IgD-negative memory B cell (primary cell): ENCODE measurements at regions not wholly inside any gene's neighbourhood (a gene's known extent, or its start where the extent isn't known, plus 50 kb on each side); places are given as distances from the start of the nearest gene placed in this dataset.

ENCODE experiments used
- H3K27ac Mint-ChIP-seq, 3 donors: one replicate each; pipeline ENCODE4 v1.8.0; 2020 to 2022; ENCODE audit warnings: mild to moderate bottlenecking in 3 of 3, mixed read lengths in 3 of 3, moderate library complexity in 1 of 3
- H3K27me3 Mint-ChIP-seq: one replicate; pipeline ENCODE4 v1.8.0; 2021; ENCODE audit warnings: mixed read lengths
- H3K36me3 Mint-ChIP-seq: one replicate; pipeline ENCODE4 v1.8.0; 2020; ENCODE audit warnings: mild to moderate bottlenecking, mixed read lengths
- H3K4me1 Mint-ChIP-seq, 3 donors: one replicate each; pipeline ENCODE4 v1.8.0; 2020 to 2022; ENCODE audit warnings: mixed read lengths in 3 of 3, mild to moderate bottlenecking in 1 of 3
- H3K4me3 Mint-ChIP-seq, 4 donors: one replicate each; pipeline ENCODE4 v1.8.0; 2020 to 2022; ENCODE audit warnings: mild to moderate bottlenecking in 4 of 4, mixed read lengths in 4 of 4, moderate library complexity in 3 of 4
- H3K9me3 Mint-ChIP-seq, 3 donors: one replicate each; pipeline ENCODE4 v1.8.0; 2020 to 2021; ENCODE audit warnings: mixed read lengths in 3 of 3, mild to moderate bottlenecking in 1 of 3

DNA sequence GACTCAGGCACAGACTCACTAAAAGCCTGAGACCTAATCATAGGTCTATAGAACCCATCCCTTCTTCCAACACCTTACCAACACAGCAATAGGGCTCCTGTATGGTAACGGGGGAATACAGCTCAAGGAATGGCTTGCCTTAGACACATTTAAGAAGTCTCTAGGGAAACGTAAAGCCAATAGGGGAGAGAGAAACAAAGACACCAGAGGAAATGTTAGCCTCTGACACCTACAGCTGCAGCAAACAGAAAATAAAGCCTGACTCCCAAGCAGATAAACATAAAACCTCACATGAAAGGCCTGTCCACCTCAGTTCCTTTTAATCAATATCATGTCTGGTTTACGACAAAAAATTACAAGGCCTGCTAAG lies 51.1 kb upstream of the NCOA1 start:
- Mint-ChIP-seq H3K4me1 (no peaks in the 10 kb centered on the region), H3K36me3 (peaks cover 3% of the 10 kb centered on the region), H3K27ac (no peak overlapping the region), H3K9me3 (no peaks in the 10 kb centered on the region), H3K27me3 (peaks cover 1% of the 10 kb centered on the region), H3K4me3 (no peak overlapping the region)

DNA sequence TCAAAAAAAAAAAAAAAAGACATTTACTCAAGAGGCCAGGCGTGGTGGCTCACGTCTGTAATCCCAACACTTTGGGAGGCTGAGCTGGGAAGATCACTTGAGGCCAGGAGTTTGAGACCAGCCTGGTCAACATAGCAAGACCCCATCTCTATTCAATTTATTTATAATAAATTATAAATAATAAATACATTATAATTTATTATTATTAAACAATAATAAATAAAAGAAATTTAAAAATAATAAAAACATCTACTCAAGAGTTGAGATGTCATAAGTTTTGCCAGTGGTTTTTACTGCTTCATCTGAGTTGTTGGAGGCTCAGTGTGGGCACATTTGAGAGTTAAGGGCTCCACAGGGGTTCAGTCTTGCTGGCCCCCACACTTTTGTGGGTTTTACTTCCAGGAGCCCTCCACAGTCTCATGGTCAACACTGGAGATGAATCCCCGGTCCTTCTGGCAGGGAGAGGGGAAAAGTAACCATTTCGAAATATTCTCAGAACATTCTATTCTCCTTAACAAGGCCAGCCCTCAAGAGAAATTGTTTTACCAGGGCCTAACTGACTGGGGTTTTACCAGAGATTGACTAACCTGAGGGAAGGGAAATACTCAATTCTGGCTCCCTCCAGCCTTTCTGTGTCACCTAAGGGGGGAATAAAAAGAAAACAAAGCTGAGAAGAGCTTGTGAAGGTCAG lies 51.6 kb upstream of the NCOA1 start:
- Mint-ChIP-seq H3K27me3 (peaks cover under 1% of the 10 kb centered on the region), H3K36me3 (peaks cover 3% of the 10 kb centered on the region), H3K4me1 (no peaks in the 10 kb centered on the region), H3K27ac (no peak overlapping the region), H3K9me3 (no peaks in the 10 kb centered on the region), H3K4me3 (no peak overlapping the region)

DNA sequence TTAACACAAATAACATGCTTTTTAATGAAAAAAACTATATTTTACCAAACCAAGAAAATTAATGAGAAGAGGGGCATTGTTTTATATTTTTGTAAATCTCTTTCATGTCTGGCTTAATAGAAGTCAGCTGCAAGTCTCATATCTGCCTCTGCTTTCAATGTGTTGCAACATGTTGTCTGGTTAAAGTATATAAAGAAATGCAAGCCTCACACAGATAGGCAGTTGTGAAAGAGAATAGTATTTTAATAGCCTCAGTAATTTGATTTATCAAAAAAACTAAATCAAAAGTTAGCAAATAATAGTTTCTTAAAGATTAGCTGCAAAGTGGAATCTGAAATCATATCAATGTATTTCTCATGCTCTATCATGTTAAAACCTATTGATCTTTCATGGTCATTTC lies 52.9 kb upstream of the NCOA1 start:
- no peaks in the 10 kb centered on the region for H3K4me1 Mint-ChIP-seq
- no peak overlapping the region for H3K4me3 Mint-ChIP-seq
- H3K36me3 Mint-ChIP-seq = peaks cover 2% of the 10 kb centered on the region
- H3K27ac Mint-ChIP-seq = no peak overlapping the region
- no peaks in the 10 kb centered on the region for H3K9me3 Mint-ChIP-seq
- no peaks in the 10 kb centered on the region for H3K27me3 Mint-ChIP-seq

DNA sequence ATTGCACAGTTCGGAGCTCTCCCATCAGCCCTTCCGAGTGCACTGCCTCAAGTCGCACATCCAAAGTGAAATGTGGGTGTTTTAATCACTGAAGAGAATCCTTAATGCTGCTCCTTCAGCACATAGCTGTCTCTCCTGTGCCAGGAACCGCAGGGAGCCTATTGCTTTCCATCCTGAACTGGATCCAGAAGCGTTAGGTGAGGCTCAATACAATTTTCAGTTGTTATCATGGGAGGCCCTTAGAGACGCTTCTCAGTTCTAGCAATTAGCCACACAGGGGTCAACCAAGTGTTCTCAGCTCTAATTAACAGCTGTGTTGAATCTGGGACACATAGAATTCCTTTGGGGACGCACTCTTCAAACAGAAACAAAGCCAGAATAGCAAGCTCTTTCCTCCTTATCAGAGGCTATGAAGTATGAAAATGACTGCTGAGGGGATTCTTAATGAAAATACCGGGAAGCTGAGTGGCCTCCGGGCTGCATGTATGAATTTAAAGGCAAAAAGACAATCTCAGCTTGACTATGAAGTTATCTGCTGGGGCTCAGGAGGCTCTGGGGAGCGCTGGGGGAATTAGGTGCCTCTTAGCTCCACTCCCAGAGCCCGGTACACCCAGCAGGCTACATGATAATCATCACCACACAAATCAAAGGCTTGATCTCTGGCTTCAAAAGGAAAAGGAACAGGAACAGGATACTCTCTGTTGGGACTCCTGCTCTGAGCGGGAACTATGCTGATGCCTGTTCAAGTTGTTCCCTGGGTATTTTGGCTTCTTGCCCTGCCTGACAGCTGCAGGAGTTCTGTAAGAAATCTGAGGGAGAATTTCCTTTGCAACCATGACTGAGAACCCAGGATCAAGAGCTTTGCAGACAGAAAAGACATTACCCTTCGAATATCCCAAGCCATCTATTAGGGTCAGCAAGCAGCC lies 55.4 kb upstream of the NCOA1 start:
- peaks cover 2% of the 10 kb centered on the region for H3K36me3 Mint-ChIP-seq
- no peaks in the 10 kb centered on the region for H3K9me3 Mint-ChIP-seq
- H3K4me3 Mint-ChIP-seq = no peak overlapping the region
- H3K27ac Mint-ChIP-seq = peak overlapping the region in 1 of 3 donors; percentile 14
- H3K27me3 Mint-ChIP-seq = no peaks in the 10 kb centered on the region
- H3K4me1 Mint-ChIP-seq = peaks cover 0 to 2% (median 0%) of the 10 kb centered on the region in 3 donors

DNA sequence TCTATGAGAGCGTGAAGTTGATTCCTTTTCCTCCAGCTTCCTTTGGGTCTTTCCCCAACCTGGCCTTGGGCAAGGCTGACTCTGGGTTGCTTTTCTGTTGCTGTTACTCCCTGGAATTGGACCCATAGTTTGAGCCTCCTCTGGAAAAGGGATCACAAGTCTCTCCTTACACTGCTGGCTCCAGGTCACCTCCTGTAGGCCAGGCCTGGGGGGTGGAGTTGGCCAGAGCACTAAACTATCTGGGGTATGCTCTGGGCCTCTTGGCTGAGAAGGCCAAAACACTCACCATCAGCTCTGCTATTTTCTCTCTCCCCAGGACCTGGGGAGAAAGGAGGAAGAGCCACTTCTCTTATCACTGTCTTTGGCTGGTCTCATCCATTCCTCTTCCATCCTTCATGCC lies 56.5 kb upstream of the NCOA1 start:
- Mint-ChIP-seq H3K4me3 (no peak overlapping the region), H3K27me3 (no peaks in the 10 kb centered on the region), H3K4me1 (peaks cover 0 to 2% (median 0%) of the 10 kb centered on the region in 3 donors), H3K27ac (no peak overlapping the region), H3K9me3 (no peaks in the 10 kb centered on the region), H3K36me3 (no peaks in the 10 kb centered on the region)

DNA sequence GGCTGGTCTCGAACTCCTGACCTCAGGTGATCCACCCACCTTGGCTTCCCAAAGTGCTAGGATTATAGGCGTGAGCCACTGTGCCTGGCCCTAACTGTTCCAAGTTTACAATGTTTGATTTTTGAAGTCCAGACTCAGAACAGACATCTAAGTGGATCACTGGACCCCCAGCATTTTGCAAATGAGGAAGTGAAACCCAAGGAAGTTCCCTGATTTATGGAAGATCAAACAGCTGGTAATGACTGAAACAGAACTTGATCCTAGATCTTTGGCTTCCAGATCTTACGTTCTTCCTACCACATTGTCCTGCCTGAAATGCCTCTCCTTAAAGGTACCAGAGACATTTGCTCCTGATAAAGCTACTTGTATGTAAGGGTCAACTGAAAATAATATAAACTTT lies 58.3 kb upstream of the NCOA1 start:
- Mint-ChIP-seq H3K4me1 (peaks cover 0 to 2% (median 0%) of the 10 kb centered on the region in 3 donors), H3K36me3 (no peaks in the 10 kb centered on the region), H3K27ac (no peak overlapping the region), H3K9me3 (no peaks in the 10 kb centered on the region), H3K27me3 (no peaks in the 10 kb centered on the region), H3K4me3 (no peak overlapping the region)

DNA sequence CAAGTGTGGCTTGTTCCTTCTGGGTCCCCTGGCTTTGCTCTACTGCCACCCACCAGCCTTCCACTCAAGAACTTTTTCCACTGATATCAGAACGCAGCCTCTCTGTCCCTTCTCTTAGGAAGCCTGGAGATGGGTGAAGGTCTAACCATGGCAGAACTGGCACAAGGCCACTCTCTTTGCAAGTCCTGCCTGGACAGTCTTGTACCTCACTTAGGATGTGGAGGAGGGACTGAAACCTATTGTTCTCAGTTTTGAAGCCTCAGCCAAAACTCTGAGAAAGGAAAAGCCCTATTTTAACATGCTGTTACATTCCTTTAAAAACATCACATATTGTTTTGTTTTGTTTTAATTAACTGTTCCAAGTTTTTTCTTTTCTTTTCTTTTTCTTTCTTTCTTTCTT lies 58.9 kb upstream of the NCOA1 start:
- no peaks in the 10 kb centered on the region for H3K36me3 Mint-ChIP-seq
- no peaks in the 10 kb centered on the region for H3K9me3 Mint-ChIP-seq
- H3K27me3 Mint-ChIP-seq = no peaks in the 10 kb centered on the region
- H3K4me3 Mint-ChIP-seq = no peak overlapping the region
- peaks cover 0 to 2% (median 0%) of the 10 kb centered on the region in 3 donors for H3K4me1 Mint-ChIP-seq
- H3K27ac Mint-ChIP-seq = no peak overlapping the region

DNA sequence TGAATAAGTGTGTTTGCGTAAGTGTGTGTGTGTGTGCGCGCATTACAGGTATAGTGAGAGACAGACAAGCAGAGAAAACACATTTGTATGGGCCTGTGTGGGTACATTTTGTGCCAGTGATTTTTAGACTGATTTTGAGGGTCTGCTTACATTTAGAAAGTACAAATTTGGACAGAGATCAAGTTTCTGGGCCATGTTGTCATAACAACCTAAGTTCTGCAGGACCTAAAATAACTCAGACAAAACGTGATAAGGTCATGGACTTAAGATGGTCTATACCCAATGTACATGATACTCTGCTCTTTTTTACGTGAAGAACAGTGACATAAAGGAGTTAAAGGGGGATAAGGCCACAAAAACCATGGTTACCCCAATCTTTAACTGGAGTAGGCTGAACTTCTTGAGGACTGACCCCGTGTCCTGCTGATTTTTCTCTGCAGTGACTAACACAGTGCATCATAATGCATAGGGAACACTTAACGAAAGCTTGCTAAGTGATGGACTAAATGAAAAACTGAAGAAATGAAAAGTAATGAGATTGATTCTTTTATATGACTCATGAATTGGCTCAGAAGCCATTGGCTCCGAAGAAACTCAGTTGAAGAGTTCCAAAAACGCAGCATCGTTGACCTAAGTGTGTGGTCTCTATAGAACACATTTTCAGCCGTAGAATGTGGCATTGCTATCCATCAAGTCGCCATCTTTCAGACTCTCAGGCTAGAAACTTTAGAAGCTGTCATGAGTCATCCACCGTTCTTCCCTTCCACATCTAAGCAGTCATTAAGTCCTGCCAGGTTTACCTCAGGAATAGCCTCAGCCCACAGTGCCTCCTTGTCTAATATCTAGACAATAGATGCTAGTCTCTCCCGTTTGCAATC lies 61.6 kb upstream of the NCOA1 start:
- Mint-ChIP-seq H3K4me3 (no peak overlapping the region), H3K27me3 (no peaks in the 10 kb centered on the region), H3K36me3 (no peaks in the 10 kb centered on the region), H3K27ac (no peak overlapping the region), H3K9me3 (no peaks in the 10 kb centered on the region), H3K4me1 (peaks cover 0 to 2% (median 0%) of the 10 kb centered on the region in 3 donors)

DNA sequence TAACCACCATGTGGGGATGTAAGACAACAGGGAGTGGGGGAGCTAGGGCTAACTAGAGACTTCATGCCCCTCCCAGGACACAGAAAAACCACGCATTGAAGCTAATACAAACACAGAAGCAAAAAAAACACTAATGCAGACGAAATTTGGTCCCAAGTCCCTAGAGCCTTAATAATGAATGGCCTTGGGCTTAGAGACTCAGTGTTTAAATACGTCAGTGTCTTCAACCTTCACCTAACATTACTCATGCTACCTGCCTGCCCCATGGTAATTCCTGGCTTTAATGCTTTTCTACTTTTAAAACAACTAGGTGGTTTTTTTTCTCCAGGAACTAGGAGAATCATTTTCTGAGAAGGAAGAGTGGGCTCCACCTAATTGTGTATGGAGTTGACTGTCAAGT lies 64.1 kb upstream of the ITSN2 start:
- H3K4me1 Mint-ChIP-seq = peaks cover 0 to 1% (median 0%) of the 10 kb centered on the region in 3 donors
- H3K4me3 Mint-ChIP-seq = no peak overlapping the region
- peaks cover 2 to 6% (median 3%) of the 10 kb centered on the region in 3 donors for H3K9me3 Mint-ChIP-seq
- H3K36me3 Mint-ChIP-seq = no peaks in the 10 kb centered on the region
- no peak overlapping the region for H3K27ac Mint-ChIP-seq
- no peaks in the 10 kb centered on the region for H3K27me3 Mint-ChIP-seq

DNA sequence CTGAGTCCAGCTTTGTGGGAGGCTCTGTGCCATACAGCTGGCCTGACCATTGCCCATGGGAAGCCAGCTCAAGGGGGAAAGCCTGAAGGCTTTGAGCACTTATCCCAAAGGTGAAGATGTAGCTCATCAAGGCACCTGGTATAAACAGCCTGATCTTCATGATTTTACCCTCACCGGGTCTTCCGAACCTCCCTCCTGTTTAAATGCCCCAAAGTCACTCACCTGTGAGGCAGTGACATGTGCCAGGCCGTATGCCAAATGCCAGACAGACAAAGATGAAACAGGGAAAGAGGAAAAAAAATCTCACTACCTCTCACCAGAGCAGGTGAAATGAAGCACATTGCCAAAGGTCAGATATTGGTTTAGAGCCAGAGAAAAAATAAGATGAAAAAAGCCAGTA lies 62.8 kb upstream of the ITSN2 start:
- no peaks in the 10 kb centered on the region for H3K27me3 Mint-ChIP-seq
- no peak overlapping the region for H3K4me3 Mint-ChIP-seq
- H3K27ac Mint-ChIP-seq = no peak overlapping the region
- H3K9me3 Mint-ChIP-seq = peaks cover 2 to 6% (median 3%) of the 10 kb centered on the region in 3 donors
- H3K4me1 Mint-ChIP-seq = peaks cover 0 to 1% (median 0%) of the 10 kb centered on the region in 3 donors
- H3K36me3 Mint-ChIP-seq = no peaks in the 10 kb centered on the region

DNA sequence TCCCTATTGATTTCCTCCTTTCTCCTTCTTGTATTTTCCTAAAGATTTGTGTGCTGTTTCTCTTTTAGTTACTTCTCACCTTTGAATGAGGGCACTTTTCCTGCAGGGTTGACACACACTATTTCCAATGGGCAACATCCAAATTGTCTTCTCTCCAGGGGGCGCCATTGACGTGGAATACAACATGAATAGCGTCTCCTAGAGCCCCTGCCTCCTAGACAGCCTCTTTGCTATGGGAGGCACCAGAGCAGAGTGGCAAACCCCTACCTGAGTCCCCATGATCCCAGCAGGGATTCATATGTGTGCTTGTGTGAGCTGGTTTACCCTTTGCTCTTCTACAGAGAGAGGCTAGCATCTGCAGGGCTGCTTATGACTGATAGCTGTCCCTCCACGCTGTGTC lies 61.3 kb upstream of the ITSN2 start:
- H3K4me1 Mint-ChIP-seq = peaks cover 0 to 1% (median 0%) of the 10 kb centered on the region in 3 donors
- no peaks in the 10 kb centered on the region for H3K36me3 Mint-ChIP-seq
- H3K27ac Mint-ChIP-seq = no peak overlapping the region
- H3K27me3 Mint-ChIP-seq = no peaks in the 10 kb centered on the region
- H3K4me3 Mint-ChIP-seq = no peak overlapping the region
- peaks cover 2 to 6% (median 3%) of the 10 kb centered on the region in 3 donors for H3K9me3 Mint-ChIP-seq

DNA sequence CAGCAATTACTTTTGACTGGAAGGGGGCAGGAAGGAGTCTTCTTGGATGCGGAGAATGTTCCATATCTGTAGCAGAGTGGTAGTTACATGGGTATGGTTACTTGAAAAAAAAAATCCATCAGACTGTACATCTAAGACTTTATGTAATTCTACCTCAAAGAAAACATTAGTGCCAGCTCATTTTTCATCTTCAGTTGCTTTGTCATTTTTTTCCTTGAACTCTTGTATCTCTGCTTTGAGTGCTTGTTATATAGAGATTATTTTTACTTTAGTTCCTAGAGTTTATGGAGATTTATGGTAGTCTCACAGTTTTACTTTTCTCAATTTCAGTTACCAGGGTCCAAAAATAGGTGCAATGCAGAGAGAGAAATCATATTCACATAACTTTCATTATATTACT lies 60.0 kb upstream of the ITSN2 start:
- H3K4me3 Mint-ChIP-seq = no peak overlapping the region
- no peaks in the 10 kb centered on the region for H3K36me3 Mint-ChIP-seq
- peaks cover 2 to 6% (median 3%) of the 10 kb centered on the region in 3 donors for H3K9me3 Mint-ChIP-seq
- peaks cover 0 to 1% (median 0%) of the 10 kb centered on the region in 3 donors for H3K4me1 Mint-ChIP-seq
- H3K27me3 Mint-ChIP-seq = no peaks in the 10 kb centered on the region
- no peak overlapping the region for H3K27ac Mint-ChIP-seq

DNA sequence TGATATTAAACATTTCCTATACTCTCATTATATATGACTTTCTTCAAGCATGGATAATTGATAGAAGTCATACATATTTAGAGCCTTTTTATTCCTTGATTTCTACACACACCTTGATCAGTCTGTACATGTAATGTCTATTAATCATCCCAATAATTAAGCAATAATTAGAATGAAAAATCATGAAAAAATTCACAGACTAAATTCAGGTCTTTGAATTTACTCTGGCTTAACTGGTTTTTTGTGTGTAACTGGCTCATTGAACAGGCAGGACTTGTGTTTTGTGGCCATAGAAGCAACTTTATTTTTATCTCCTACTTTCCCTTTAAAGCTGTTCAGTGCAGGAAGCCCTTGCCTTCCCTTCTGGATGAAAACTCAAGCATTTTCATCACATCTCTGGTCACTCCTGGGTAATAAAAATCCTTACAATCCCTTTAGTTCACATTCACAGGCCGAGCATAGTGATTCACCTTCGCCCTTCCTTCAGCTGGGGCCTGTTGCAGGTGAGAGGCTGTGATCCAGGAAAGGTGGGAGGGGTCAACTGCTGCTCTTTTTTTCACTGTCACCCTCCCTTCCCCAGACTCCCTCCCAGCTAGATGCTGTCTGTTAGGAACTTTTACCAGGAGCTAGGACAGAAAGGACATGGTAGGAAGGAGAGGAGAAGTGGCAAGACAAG lies 58.0 kb upstream of the ITSN2 start:
- H3K4me3 Mint-ChIP-seq = no peak overlapping the region
- no peaks in the 10 kb centered on the region for H3K36me3 Mint-ChIP-seq
- peaks cover 2 to 6% (median 3%) of the 10 kb centered on the region in 3 donors for H3K9me3 Mint-ChIP-seq
- peak overlapping the region in 1 of 3 donors; percentile 23 for H3K27ac Mint-ChIP-seq
- no peaks in the 10 kb centered on the region for H3K27me3 Mint-ChIP-seq
- H3K4me1 Mint-ChIP-seq = peaks cover 0 to 1% (median 0%) of the 10 kb centered on the region in 3 donors

DNA sequence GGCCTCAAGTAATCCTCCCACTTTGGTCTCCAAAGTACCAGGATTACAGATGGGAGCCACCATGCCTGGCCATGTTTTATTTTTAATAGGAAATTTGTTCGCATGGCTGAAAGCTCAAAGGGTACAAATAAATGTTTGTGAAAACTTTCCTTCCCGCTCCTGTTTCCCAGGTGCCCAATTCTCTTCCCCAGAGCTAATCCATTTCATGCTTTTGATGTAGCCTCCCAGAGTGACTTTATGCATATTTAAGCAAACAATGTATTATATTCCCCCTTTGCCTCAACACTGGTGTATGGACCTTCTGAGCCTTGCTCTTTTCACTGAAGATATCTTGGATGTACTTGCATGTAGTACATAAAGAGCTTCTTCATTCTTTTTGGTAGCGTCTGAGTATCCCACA lies 52.5 kb upstream of the ITSN2 start:
- Mint-ChIP-seq H3K9me3 (no peaks in the 10 kb centered on the region), H3K27me3 (peaks cover 5% of the 10 kb centered on the region), H3K27ac (no peak overlapping the region), H3K4me3 (no peak overlapping the region), H3K36me3 (no peaks in the 10 kb centered on the region), H3K4me1 (peaks cover 0 to 2% (median 0%) of the 10 kb centered on the region in 3 donors)
